ENCODE measurements at regions not wholly inside any gene's neighbourhood (a gene's known extent, or its start where the extent isn't known, plus 50 kb on each side); places are given as distances from the start of the nearest gene placed in this dataset.

DNA sequence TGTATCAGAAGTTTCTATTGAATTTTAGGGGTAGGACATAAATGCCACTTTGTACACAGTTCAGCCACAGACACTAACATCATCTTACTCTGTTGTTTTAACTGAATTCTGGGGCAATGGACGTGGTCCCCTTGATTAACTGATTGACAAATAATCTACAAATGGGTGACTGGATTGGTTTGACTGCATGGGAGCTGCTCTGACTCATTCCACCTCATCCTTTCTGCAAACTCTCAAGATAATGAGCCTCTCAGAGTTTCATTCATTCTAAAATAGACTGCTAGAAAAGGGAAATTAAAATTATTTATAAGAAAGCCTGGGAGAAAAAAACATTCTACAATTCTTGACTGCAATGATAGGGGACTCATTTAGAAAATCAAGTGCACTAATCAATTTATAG, 570.4 kb upstream of the SEL1L start:
- Mint-ChIP-seq H3K27ac (no peak overlapping the region), H3K4me3 (no peak overlapping the region), H3K9me3 (no peaks in the 10 kb centered on the region), H3K36me3 (ENCODE audit: low read depth) (no peaks in the 10 kb centered on the region), H3K4me1 (ENCODE audit: low read depth) (no peaks in the 10 kb centered on the region), H3K27me3 (no peaks in the 10 kb centered on the region)
- intact Hi-C loops (cut with micrococcal nuclease), result no loop called here

DNA sequence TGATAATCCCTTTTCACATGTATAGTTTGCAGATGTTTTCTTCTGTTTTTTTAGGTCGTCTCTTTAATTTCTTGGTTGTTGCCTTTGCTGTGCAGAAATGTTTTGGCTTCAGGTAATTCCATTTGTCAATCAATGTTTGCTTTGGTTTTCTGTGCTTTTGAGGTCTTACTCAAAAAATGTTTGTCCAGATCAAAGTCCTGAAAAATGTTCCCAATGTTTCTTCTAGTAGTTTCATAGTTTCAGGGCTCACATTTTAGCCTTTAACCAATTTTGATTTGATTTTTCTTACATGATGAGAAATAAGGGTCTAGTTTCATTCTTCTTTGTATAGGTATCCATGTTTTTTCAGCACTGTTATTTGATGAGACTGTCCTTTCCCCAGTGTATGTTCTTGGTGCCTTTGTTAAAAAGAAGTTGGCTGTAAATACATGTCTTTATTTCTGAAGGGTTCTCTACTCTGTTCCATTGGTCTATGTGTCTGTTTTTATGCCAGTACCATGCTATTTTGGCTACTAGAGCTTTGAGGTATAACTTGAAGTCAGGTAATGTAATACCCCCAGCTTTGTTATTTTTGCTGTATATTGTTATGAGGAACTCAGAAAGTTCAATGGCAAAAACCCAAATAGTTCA, 578.7 kb upstream of the SEL1L start:
- H3K9me3 Mint-ChIP-seq, result peaks cover 5% of the 10 kb centered on the region
- H3K27ac Mint-ChIP-seq, result no peak overlapping the region
- intact Hi-C loops (cut with micrococcal nuclease), result no loop called here
- H3K4me3 Mint-ChIP-seq, result no peak overlapping the region
- H3K36me3 Mint-ChIP-seq (ENCODE audit: low read depth), result no peaks in the 10 kb centered on the region
- H3K4me1 Mint-ChIP-seq (ENCODE audit: low read depth), result no peaks in the 10 kb centered on the region
- no peaks in the 10 kb centered on the region for H3K27me3 Mint-ChIP-seq

DNA sequence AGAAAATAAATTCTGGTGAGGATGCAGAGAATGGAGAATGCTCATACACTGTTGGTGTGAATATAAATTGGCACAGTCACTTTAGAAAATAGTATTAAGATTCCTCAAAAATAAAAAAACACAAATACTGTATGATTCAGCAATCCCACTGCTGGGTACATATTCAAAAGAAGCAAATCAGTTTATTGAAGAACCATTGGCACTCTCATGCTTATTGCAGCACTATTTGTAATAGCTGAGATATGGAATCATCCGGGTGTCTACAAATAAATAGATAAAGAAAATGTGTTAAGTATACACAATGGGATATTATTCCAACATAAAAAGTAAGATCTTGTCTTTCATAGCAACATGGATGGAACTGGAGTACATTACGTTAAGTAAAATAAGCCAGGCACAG, 579.4 kb upstream of the SEL1L start:
- Mint-ChIP-seq H3K9me3 (peaks cover 12% of the 10 kb centered on the region), H3K36me3 (ENCODE audit: low read depth) (no peaks in the 10 kb centered on the region), H3K27ac (no peak overlapping the region), H3K4me1 (ENCODE audit: low read depth) (no peaks in the 10 kb centered on the region), H3K27me3 (no peaks in the 10 kb centered on the region), H3K4me3 (no peak overlapping the region)
- intact Hi-C loops (cut with micrococcal nuclease), result no loop called here

DNA sequence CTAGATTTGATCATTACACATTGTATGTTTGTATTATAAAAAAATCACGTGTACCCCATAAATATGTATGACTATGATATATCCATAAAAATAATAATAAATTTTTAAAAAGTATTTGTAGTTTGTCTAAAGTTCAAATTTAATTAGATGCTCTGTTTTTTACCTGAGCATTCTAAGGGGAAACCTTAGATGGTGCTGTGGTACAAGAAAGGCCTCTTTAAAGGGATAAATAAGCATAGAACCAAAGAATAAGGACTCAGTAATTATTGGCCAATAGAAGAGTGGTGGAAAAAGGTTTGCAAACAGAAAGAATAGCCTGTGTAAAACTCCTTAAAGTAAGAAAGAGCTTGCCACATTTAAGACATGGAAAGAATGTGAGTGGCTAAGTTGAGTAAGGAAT, 580.1 kb upstream of the SEL1L start:
- Mint-ChIP-seq H3K9me3 (peaks cover 14% of the 10 kb centered on the region), H3K36me3 (ENCODE audit: low read depth) (no peaks in the 10 kb centered on the region), H3K27me3 (no peaks in the 10 kb centered on the region), H3K4me3 (no peak overlapping the region), H3K4me1 (ENCODE audit: low read depth) (no peaks in the 10 kb centered on the region), H3K27ac (no peak overlapping the region)
- intact Hi-C loops (cut with micrococcal nuclease), result no loop called here

DNA sequence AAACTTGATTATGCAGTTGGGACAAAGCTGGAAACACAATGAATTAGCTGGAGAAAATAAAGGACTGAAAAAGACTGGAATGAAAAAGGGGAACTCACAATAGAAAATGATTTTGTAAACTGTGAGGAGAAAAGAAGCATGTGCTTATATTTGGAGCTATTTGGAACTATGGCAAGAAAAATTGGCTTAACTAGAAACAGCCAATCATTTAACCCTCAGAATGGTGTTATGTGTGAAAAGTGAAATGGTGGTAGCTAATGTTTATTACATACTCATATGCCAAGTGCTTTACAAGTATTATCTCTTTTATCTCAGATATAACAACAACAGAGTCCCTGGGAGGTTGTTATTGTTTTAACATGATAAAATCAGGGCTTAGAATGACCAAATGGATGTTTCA, 583.1 kb upstream of the SEL1L start:
- H3K9me3 Mint-ChIP-seq, result peaks cover 14% of the 10 kb centered on the region
- no peak overlapping the region for H3K27ac Mint-ChIP-seq
- H3K4me3 Mint-ChIP-seq, result no peak overlapping the region
- no peaks in the 10 kb centered on the region for H3K27me3 Mint-ChIP-seq
- H3K4me1 Mint-ChIP-seq (ENCODE audit: low read depth), result no peaks in the 10 kb centered on the region
- H3K36me3 Mint-ChIP-seq (ENCODE audit: low read depth), result no peaks in the 10 kb centered on the region
- intact Hi-C loops (cut with micrococcal nuclease), result no loop called here

DNA sequence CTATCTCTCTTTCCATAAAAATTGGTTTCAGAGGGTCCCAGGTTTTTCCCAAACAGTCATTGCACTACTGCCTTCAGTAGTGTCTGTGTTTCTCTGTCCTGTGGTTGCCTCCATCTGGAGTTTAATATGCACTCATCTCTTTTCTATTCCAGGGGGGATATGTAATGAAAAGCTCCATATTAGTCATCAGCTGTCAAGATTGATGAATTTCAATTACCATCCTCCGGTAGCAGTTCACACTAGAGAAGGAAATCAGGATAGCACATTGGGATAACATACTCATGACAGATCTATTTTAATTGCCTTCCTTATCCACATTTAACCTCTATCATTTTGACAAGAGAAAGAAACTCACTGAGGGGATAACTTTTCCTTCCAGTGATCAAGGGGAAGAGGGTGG, 589.0 kb upstream of the SEL1L start:
- Mint-ChIP-seq H3K9me3 (peaks cover 6% of the 10 kb centered on the region), H3K4me1 (ENCODE audit: low read depth) (no peaks in the 10 kb centered on the region), H3K4me3 (no peak overlapping the region), H3K27me3 (no peaks in the 10 kb centered on the region), H3K27ac (no peak overlapping the region), H3K36me3 (ENCODE audit: low read depth) (no peaks in the 10 kb centered on the region)
- intact Hi-C loops (cut with micrococcal nuclease), result no loop called here

DNA sequence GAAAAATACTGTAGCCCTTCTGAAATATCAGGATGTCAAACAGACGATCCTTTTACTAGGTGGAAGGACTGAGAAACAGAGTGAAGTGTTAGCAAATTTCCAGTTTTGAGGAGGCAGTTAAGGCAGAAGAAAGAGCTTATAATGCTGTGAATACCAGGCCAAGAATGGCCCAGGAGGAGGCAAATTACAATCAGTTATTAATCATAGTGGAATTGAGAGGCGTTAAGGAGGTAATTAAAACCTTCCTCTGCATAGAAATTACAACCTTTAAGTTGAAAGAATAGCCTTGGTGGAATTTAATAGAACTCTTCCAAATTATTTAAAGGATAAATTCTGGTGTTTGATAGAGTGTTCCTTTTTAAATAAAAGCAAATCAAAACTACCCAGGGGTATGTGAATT, 590.9 kb upstream of the SEL1L start:
- H3K27ac Mint-ChIP-seq, result no peak overlapping the region
- no peaks in the 10 kb centered on the region for H3K9me3 Mint-ChIP-seq
- intact Hi-C loops (cut with micrococcal nuclease), result no loop called here
- H3K27me3 Mint-ChIP-seq, result no peaks in the 10 kb centered on the region
- no peaks in the 10 kb centered on the region for H3K36me3 Mint-ChIP-seq (ENCODE audit: low read depth)
- H3K4me3 Mint-ChIP-seq, result no peak overlapping the region
- H3K4me1 Mint-ChIP-seq (ENCODE audit: low read depth), result no peaks in the 10 kb centered on the region

DNA sequence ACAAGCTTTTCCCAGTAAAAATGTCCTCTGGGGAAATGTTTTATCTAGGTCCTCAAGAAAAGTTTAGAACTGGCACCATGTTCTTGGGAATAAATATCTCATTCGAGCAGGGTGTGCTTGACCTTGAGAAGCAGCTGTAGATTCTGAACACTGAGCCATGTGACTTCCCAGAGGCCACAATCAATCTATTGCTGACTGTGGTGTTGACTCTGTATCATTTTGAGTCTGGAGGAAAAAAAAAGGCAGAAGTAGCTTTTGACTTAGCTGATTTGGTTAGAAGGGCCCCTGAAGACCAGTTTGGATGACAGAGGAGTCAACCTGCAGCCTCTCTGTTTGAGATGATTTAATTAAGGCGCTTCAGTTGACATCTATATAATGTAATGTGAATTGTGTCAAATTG, 592.4 kb upstream of the SEL1L start:
- Mint-ChIP-seq H3K27ac (no peak overlapping the region), H3K27me3 (no peaks in the 10 kb centered on the region), H3K36me3 (ENCODE audit: low read depth) (no peaks in the 10 kb centered on the region), H3K9me3 (no peaks in the 10 kb centered on the region), H3K4me1 (ENCODE audit: low read depth) (no peaks in the 10 kb centered on the region), H3K4me3 (no peak overlapping the region)
- intact Hi-C loops (cut with micrococcal nuclease), result no loop called here

DNA sequence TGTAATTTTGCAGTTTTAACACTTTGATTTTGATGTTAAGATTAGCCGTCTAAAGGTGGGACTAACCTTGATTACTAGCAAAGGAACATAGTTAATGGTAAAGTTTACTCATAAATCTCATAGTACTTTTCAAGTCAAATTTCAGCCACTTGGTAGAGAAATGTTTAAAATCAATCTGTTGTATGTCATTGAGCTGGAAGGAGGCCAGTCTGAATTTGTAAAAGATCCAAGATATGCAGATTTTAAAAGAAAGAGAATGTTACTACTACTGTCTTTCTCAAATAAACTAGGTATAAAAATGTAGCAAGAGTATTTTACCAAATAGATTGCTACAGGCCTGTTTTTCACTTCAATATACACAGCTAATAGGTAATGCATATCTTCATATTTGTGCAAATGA, 600.8 kb upstream of the SEL1L start:
- Mint-ChIP-seq H3K9me3 (peaks cover 8% of the 10 kb centered on the region), H3K4me1 (ENCODE audit: low read depth) (no peaks in the 10 kb centered on the region), H3K27me3 (no peaks in the 10 kb centered on the region), H3K36me3 (ENCODE audit: low read depth) (no peaks in the 10 kb centered on the region), H3K4me3 (no peak overlapping the region), H3K27ac (no peak overlapping the region)
- intact Hi-C loops (cut with micrococcal nuclease), result no loop called here

DNA sequence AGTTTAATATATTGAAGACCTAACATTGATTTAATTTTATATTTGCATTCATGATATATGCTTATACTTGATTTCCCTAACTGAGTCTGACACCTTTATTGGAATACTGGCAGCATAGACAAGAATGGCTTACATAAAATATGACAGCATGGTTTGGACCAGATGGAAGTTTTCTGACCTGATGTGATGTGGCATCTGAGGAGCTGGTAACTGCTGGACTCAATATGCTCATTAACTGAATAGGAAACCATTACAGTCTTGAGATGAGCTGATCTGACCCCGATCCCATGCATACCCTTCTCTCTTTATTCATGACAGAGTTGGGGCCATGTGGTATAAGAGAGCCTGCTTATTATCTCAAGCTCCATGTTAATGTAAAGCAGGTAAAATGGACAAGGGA, 604.8 kb upstream of the SEL1L start:
- Mint-ChIP-seq H3K4me3 (no peak overlapping the region), H3K9me3 (peaks cover 33% of the 10 kb centered on the region), H3K36me3 (ENCODE audit: low read depth) (no peaks in the 10 kb centered on the region), H3K27me3 (no peaks in the 10 kb centered on the region), H3K4me1 (ENCODE audit: low read depth) (no peaks in the 10 kb centered on the region), H3K27ac (no peak overlapping the region)
- intact Hi-C loops (cut with micrococcal nuclease), result no loop called here

DNA sequence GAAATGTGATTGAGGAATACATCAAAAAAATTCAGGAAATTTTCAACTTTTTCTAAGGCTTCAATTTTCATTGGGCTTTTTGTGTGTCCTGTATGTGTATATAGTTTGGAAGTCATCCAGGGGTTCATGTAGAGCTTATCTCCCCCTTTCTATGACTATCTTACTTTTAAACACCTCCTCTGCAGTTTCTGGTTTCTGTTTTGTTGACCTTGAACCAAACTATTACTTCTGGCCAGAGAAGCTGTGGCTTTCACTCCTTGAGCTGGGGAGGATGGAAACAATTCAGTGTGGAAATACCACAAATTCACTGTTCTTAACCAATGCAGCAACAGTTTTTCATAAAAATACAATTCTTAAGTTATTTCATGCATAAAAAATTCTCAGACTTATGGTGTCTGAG, 613.2 kb upstream of the SEL1L start:
- Mint-ChIP-seq H3K36me3 (ENCODE audit: low read depth) (no peaks in the 10 kb centered on the region), H3K27ac (no peak overlapping the region), H3K9me3 (peaks cover 2% of the 10 kb centered on the region), H3K27me3 (no peaks in the 10 kb centered on the region), H3K4me3 (no peak overlapping the region), H3K4me1 (ENCODE audit: low read depth) (no peaks in the 10 kb centered on the region)
- intact Hi-C loops (cut with micrococcal nuclease), result no loop called here

DNA sequence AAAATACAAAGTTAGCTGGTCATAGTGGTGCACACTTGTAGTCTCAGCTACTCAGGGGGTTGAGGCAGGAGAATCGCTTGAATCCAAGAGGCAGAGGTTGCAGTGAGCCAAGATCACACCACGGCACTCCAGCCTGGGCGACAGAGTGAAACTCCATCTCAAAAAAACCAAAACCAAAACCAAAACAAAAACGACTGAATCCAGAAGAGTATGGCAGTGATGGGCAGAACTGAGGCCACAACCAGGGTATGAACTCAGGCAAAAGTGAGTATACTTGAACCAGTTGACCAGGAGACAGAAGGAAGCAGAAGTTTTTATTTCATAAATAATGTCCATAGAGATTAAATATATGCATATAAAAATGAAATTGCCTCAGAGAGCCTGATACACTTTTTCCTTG, 620.0 kb upstream of the SEL1L start:
- Mint-ChIP-seq H3K4me1 (ENCODE audit: low read depth) (no peaks in the 10 kb centered on the region), H3K27me3 (no peaks in the 10 kb centered on the region), H3K4me3 (no peak overlapping the region), H3K36me3 (ENCODE audit: low read depth) (no peaks in the 10 kb centered on the region), H3K9me3 (no peaks in the 10 kb centered on the region), H3K27ac (no peak overlapping the region)
- intact Hi-C loops (cut with micrococcal nuclease), result no loop called here

DNA sequence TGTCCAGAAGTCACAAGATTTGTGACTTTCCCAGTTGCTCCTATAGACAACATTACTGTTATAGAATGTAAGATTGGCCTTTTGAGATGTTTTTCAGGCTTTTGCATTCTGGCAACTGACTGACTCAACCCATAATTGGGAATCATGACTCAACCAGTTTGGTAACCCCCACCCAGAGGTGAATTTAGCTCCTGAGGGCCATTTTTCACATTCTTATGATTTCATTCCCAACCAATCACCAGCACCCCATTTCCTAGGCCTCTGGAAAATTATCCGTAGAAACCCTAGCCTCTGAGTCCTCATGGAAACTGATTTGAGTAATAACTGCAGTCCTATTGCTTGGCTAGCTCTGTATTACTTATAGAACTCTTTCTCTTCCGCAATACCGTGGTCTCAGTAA, 626.0 kb upstream of the SEL1L start:
- intact Hi-C loops (cut with micrococcal nuclease), result no loop called here
- Mint-ChIP-seq H3K4me1 (ENCODE audit: low read depth) (no peaks in the 10 kb centered on the region), H3K27me3 (no peaks in the 10 kb centered on the region), H3K27ac (no peak overlapping the region), H3K4me3 (no peak overlapping the region), H3K36me3 (ENCODE audit: low read depth) (no peaks in the 10 kb centered on the region), H3K9me3 (peaks cover 15% of the 10 kb centered on the region)

DNA sequence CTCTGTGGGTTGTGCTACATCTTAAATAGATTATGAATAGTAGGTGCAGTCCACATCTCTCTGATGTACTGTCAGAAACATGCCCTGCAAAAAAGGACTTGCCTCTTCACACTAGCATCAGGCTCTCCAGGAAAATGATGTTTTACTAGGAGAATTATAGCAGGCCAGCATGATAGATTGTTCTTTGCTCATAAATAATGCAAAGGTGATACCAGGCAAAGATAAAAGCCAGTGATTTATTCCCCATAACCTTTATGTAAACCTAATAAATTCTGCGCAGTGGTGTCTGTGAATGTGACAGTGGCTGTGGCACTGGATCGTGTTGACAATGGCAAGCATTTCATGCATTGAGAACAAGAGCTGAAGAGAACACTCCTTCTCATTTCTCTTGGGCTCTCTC, 646.5 kb upstream of the SEL1L start:
- no peaks in the 10 kb centered on the region for H3K27me3 Mint-ChIP-seq
- H3K9me3 Mint-ChIP-seq, result peaks cover 34% of the 10 kb centered on the region
- H3K27ac Mint-ChIP-seq, result no peak overlapping the region
- H3K4me3 Mint-ChIP-seq, result no peak overlapping the region
- no peaks in the 10 kb centered on the region for H3K4me1 Mint-ChIP-seq (ENCODE audit: low read depth)
- intact Hi-C loops (cut with micrococcal nuclease), result no loop called here
- no peaks in the 10 kb centered on the region for H3K36me3 Mint-ChIP-seq (ENCODE audit: low read depth)

DNA sequence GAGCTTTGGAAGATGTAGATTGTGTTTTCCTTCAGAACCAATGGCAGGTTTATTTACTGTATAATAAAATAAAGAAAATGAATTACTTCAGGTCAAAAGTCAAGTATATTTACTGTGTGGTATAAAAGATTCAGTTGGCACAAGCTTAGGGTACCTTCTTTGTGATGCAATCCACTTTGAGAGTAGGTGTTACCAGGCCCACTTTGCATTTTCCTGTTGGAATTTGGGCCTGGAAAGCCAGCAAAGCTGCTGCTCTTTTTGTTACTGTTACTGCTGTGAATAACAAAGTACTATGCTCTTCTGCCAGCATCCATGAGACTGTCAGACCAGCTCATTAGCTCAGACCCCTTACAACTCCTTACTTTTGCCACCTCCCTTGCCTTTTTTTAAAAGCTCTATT, 649.0 kb upstream of the SEL1L start:
- no peaks in the 10 kb centered on the region for H3K4me1 Mint-ChIP-seq (ENCODE audit: low read depth)
- H3K4me3 Mint-ChIP-seq, result no peak overlapping the region
- no peaks in the 10 kb centered on the region for H3K36me3 Mint-ChIP-seq (ENCODE audit: low read depth)
- peaks cover 32% of the 10 kb centered on the region for H3K9me3 Mint-ChIP-seq
- intact Hi-C loops (cut with micrococcal nuclease), result no loop called here
- no peaks in the 10 kb centered on the region for H3K27me3 Mint-ChIP-seq
- no peak overlapping the region for H3K27ac Mint-ChIP-seq
